H1 (cell line): ENCODE measurements at regions not wholly inside any gene's neighbourhood (a gene's known extent, or its start where the extent isn't known, plus 50 kb on each side); places are given as distances from the start of the nearest gene placed in this dataset.

Source experiments
- CTCF ChIA-PET: fragments of 300-600 bp; sonication (Branson Sonifier 250); formaldehyde crosslinking; loops from one replicate; lab custom pipeline; 2021; ENCODE audit not compliant: partially characterized antibody; lab: Charles Lee
- POLR2A ChIA-PET: fragments of 300-600 bp; sonication (Branson Sonifier 250); formaldehyde crosslinking; loops from one replicate; lab custom pipeline; 2021; ENCODE audit warnings: inconsistent platforms; ENCODE audit not compliant: partially characterized antibody; lab: Charles Lee
- DNase-seq, 2 experiments: peaks; one replicate each; pipeline versions ENCODE4 v3.0.0 to v3.0.0-alpha.2; 2010 to 2022; ENCODE audit warnings: low spot score in 2 of 2, low read depth in 1 of 2, mixed read lengths in 1 of 2
- FAIRE-seq: peaks from 2 replicates; lab custom pipeline; 2011; peaks lifted over from hg19 to GRCh38; lab: Jason Lieb, UNC
- H2AFZ ChIP-seq: 2 replicates; pipeline ENCODE4 v1.8.1; 2012; ENCODE audit warnings: low read length, inconsistent platforms
- H2AK5ac ChIP-seq: 2 replicates; pipeline ENCODE4 v1.6.1; 2013; ENCODE audit warnings: low read depth, low read length
- H2BK120ac ChIP-seq: replicated peaks from 2 replicates; pipeline ENCODE3; 2013; ENCODE audit warnings: low read depth, low read length, inconsistent platforms
- H2BK12ac ChIP-seq: 2 replicates; pipeline ENCODE4 v1.6.1; 2013; ENCODE audit warnings: low read depth, low read length
- H2BK15ac ChIP-seq: 2 replicates; pipeline ENCODE4 v1.6.1; 2013; ENCODE audit warnings: low read length
- H2BK20ac ChIP-seq: 2 replicates; pipeline ENCODE4 v1.6.1; 2013; ENCODE audit warnings: low read length
- H2BK5ac ChIP-seq: 2 replicates; pipeline ENCODE4 v1.6.1; 2013; ENCODE audit warnings: low read depth, low read length
- H3K14ac ChIP-seq: 2 replicates; pipeline ENCODE4 v1.6.1; 2013; ENCODE audit warnings: inconsistent platforms; ENCODE audit not compliant: insufficient read length
- H3K18ac ChIP-seq: 2 replicates; pipeline ENCODE4 v1.6.1; 2013; ENCODE audit warnings: low read length; ENCODE audit errors: extremely low read depth
- H3K23ac ChIP-seq: 2 replicates; pipeline ENCODE4 v1.6.1; 2013; ENCODE audit warnings: inconsistent platforms; ENCODE audit not compliant: insufficient read length
- H3K23me2 ChIP-seq: 2 replicates; pipeline ENCODE4 v1.6.1; 2013; ENCODE audit warnings: low read depth, low read length
- H3K27ac ChIP-seq: 2 replicates; pipeline ENCODE4 v1.6.1; 2011; ENCODE audit warnings: low read depth, low read length, inconsistent platforms
- H3K27me3 ChIP-seq, 4 experiments: replicated peaks in 1 of 4; 1 replicate in 1 of 4; 2 replicates in 3 of 4; pipeline versions ENCODE4 v1.6.1 to v1.8.1; 2011 to 2013; ENCODE audit warnings: low read length in 3 of 4, mild to moderate bottlenecking in 3 of 4, inconsistent platforms in 2 of 4, mixed read lengths in 2 of 4, moderate library complexity in 1 of 4; ENCODE audit not compliant: control insufficient read depth in 3 of 4, insufficient read depth in 3 of 4; ENCODE audit errors: extremely low read depth in 1 of 4
- H3K36me3 ChIP-seq, 4 experiments: 2 replicates each; pipeline versions ENCODE4 v1.6.1 to v1.8.1; 2011 to 2013; ENCODE audit warnings: mild to moderate bottlenecking in 4 of 4, low read length in 3 of 4, moderate library complexity in 2 of 4, control low read depth in 1 of 4, inconsistent platforms in 1 of 4; ENCODE audit not compliant: insufficient read depth in 4 of 4, control insufficient read depth in 2 of 4
- H3K4ac ChIP-seq: replicated peaks from 2 replicates; pipeline ENCODE3; 2013; ENCODE audit warnings: low read length, low read depth, mixed read lengths, inconsistent platforms; ENCODE audit not compliant: insufficient read length
- H3K4me1 ChIP-seq, 4 experiments: replicated peaks in 1 of 4; 1 replicate in 1 of 4; 2 replicates in 3 of 4; pipeline versions ENCODE4 v1.6.1 to v1.8.1; 2011 to 2013; ENCODE audit warnings: low read length in 3 of 4, inconsistent platforms in 2 of 4, mixed read lengths in 1 of 4; ENCODE audit not compliant: insufficient read depth in 4 of 4, control insufficient read depth in 3 of 4
- H3K4me2 ChIP-seq, 2 experiments: 2 replicates each; pipeline versions ENCODE4 v1.6.1 to v1.8.1; 2011 to 2013; ENCODE audit warnings: low read depth in 2 of 2, low read length in 2 of 2, control low read depth in 1 of 2, inconsistent platforms in 1 of 2, mild to moderate bottlenecking in 1 of 2; ENCODE audit not compliant: insufficient read depth in 1 of 2
- H3K4me3 ChIP-seq, 4 experiments: fragments of 200-600, 300-600 bp in 1 of 4; sonication (generic), shearing (Covaris generic), sonication (Bioruptor Twin) in 1 of 4; 2 replicates each; pipeline versions ENCODE4 v1.5.1 to v1.8.1; 2011 to 2016; ENCODE audit warnings: low read length in 4 of 4, low read depth in 3 of 4, control low read depth in 2 of 4, inconsistent platforms in 2 of 4, mild to moderate bottlenecking in 2 of 4, mixed read lengths in 1 of 4, moderate library complexity in 1 of 4; ENCODE audit not compliant: insufficient read depth in 2 of 4; ENCODE audit errors: extremely low read depth in 1 of 4
- H3K56ac ChIP-seq: replicated peaks from 2 replicates; pipeline ENCODE3; 2013; ENCODE audit warnings: low read depth, mild to moderate bottlenecking, mixed read lengths, low read length, inconsistent platforms; ENCODE audit not compliant: insufficient read length
- H3K79me1 ChIP-seq: 2 replicates; pipeline ENCODE4 v1.6.1; 2013; ENCODE audit warnings: low read depth, low read length, control low read depth
- H3K79me2 ChIP-seq, 2 experiments: 2 replicates each; pipeline versions ENCODE4 v1.6.1 to v1.8.1; 2012 to 2013; ENCODE audit warnings: low read length in 2 of 2, mild to moderate bottlenecking in 2 of 2, inconsistent platforms in 1 of 2; ENCODE audit not compliant: insufficient read depth in 2 of 2, control insufficient read depth in 1 of 2
- H3K9ac ChIP-seq, 4 experiments: replicated peaks in 1 of 4; 1 replicate in 1 of 4; 2 replicates in 3 of 4; pipeline versions ENCODE4 v1.6.1 to v1.8.1; 2011 to 2013; ENCODE audit warnings: low read depth in 3 of 4, low read length in 3 of 4, control low read depth in 2 of 4, mild to moderate bottlenecking in 2 of 4, moderate library complexity in 2 of 4, inconsistent platforms in 1 of 4; ENCODE audit errors: extremely low read depth in 1 of 4
- H3K9me3 ChIP-seq, 2 experiments: 2 replicates each; pipeline versions ENCODE4 v1.6.1 to v1.8.1; 2012 to 2013; ENCODE audit warnings: mild to moderate bottlenecking in 2 of 2, moderate library complexity in 2 of 2, control low read depth in 1 of 2, inconsistent platforms in 1 of 2, low read depth in 1 of 2, low read length in 1 of 2, mixed read lengths in 1 of 2; ENCODE audit not compliant: insufficient read depth in 2 of 2
- H4K20me1 ChIP-seq, 2 experiments: replicated peaks in 1 of 2; 2 replicates each; pipeline versions ENCODE3 to v1.8.1; 2011 to 2013; ENCODE audit warnings: inconsistent platforms in 2 of 2, low read length in 2 of 2, mild to moderate bottlenecking in 1 of 2; ENCODE audit not compliant: insufficient read depth in 2 of 2, control insufficient read depth in 1 of 2
- H4K5ac ChIP-seq: 2 replicates; pipeline ENCODE4 v1.6.1; 2013; ENCODE audit warnings: low read length, low read depth, mixed read lengths, inconsistent platforms; ENCODE audit not compliant: insufficient read length
- H4K8ac ChIP-seq: 2 replicates; pipeline ENCODE4 v1.8.0; 2013; ENCODE audit warnings: mild to moderate bottlenecking, moderate library complexity, low read length, inconsistent platforms; ENCODE audit not compliant: insufficient read depth; ENCODE audit errors: extremely low read depth
- H4K91ac ChIP-seq: replicated peaks from 2 replicates; pipeline ENCODE3; 2013; ENCODE audit warnings: low read length, mixed read lengths, inconsistent platforms; ENCODE audit not compliant: insufficient read length
- ATF2 ChIP-seq: IDR thresholded peaks from 2 replicates; pipeline ENCODE4 v1.6.1; 2012; ENCODE audit warnings: low read length, inconsistent platforms
- ATF3 ChIP-seq: IDR thresholded peaks from 2 replicates; pipeline ENCODE4 v1.6.1; 2011; ENCODE audit warnings: low read depth, mild to moderate bottlenecking, low read length; ENCODE audit not compliant: insufficient read depth
- BACH1 ChIP-seq: IDR thresholded peaks from 2 replicates; pipeline ENCODE4 v1.6.1; 2012; ENCODE audit warnings: low read length, improper control_type of control experiment
- CBX8 ChIP-seq: fragments of 300-800, 300-1000 bp; sonication (generic); IDR thresholded peaks from 2 replicates; pipeline ENCODE4 v1.7.1; 2016; ENCODE audit warnings: low read depth, low read length, borderline replicate concordance
- EGR1 ChIP-seq: IDR thresholded peaks from 2 replicates; pipeline ENCODE4 v1.6.1; 2011; ENCODE audit warnings: low read depth, low read length, borderline replicate concordance
- FOSL1 ChIP-seq: IDR thresholded peaks from 2 replicates; pipeline ENCODE4 v1.6.1; 2011; ENCODE audit warnings: mild to moderate bottlenecking, low read depth, low read length, moderate library complexity; ENCODE audit not compliant: insufficient read depth
- GABPA ChIP-seq: IDR thresholded peaks from 2 replicates; pipeline ENCODE4 v1.6.1; 2011; ENCODE audit warnings: mild to moderate bottlenecking, low read length, moderate library complexity, borderline replicate concordance; ENCODE audit not compliant: insufficient read depth
- GTF2F1 ChIP-seq: IDR thresholded peaks from 2 replicates; pipeline ENCODE4 v1.6.1; 2012; ENCODE audit warnings: low read depth, low read length, improper control_type of control experiment, borderline replicate concordance
- KDM5A ChIP-seq: fragments of 200-600 bp; IDR thresholded peaks from 2 replicates; pipeline ENCODE4 v1.7.1; 2012; ENCODE audit warnings: mild to moderate bottlenecking, low read length, inconsistent platforms, mixed read lengths
- POLR2A ChIP-seq, 2 experiments: IDR thresholded peaks; 1 replicate in 1 of 2; 2 replicates in 1 of 2; pipeline ENCODE4 v1.6.1; 2011; ENCODE audit warnings: low read depth in 2 of 2, low read length in 2 of 2, mild to moderate bottlenecking in 2 of 2; ENCODE audit errors: control extremely low read depth in 1 of 2
- POU5F1 ChIP-seq: IDR thresholded peaks from 2 replicates; pipeline ENCODE4 v1.6.1; 2011; ENCODE audit warnings: low read depth, mild to moderate bottlenecking, low read length, moderate library complexity
- SRF ChIP-seq: IDR thresholded peaks from 2 replicates; pipeline ENCODE4 v1.6.1; 2011; ENCODE audit warnings: mild to moderate bottlenecking, low read depth, low read length, moderate library complexity
- TBP ChIP-seq: IDR thresholded peaks from 2 replicates; pipeline ENCODE4 v1.6.1; 2011; ENCODE audit warnings: low read depth, low read length, improper control_type of control experiment
- WGBS, 2 experiments: shearing (Covaris generic) in 1 of 2; methylation state at CpG; one replicate each; pipeline versions ENCODE4 v1.1.6 to v1.1.7; 2013 to 2015; ENCODE audit warnings: low lambda C conversion rate in 2 of 2, mixed read lengths in 2 of 2, inconsistent platforms in 1 of 2, low coverage in 1 of 2, missing lambda C conversion rate in 1 of 2; ENCODE audit not compliant: insufficient replicate concordance in 2 of 2, insufficient coverage in 1 of 2, insufficient read length in 1 of 2; ENCODE audit errors: extremely low coverage in 1 of 2, missing lambda C conversion rate in 1 of 2; 5-methylcytosine and 5-hydroxymethylcytosine counted together

DNA sequence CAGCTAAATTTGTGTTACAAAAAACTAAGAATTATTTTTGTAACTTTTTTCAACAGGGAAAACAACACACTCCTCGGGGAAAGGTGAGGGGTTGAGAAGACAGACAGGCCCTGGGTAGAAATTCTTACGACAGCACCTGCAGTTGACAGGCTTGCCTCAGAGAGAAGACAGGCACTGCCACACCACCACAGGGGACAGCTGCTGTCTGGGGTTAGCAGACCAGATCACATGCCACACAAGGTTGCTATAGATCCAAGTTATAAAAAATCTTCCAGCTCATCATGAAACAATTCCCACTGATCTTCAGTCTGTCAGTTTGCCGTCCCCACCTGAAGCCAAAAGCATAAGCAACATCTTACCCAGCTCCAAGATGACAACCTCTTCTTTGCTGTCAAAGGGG is 143.2 kb upstream of the ZCCHC13 start:
- H3K23ac ChIP-seq: no peak overlapping the region
- H3K27ac ChIP-seq: no peak overlapping the region
- TF ChIP-seq GTF2F1 (no peak), BACH1 (no peak), POLR2A (IDR thresholded peaks at IDR 0.05; ENCODE audit: control extremely low read depth in 1 of 2, low read depth in 2 of 2, low read length in 2 of 2) (no peak), KDM5A (no peak), FOSL1 (no peak), ATF3 (no peak), SRF (no peak), EGR1 (no peak), GABPA (no peak), ATF2 (no peak), POU5F1 (no peak), TBP (no peak), CBX8 (no peak)
- H2BK120ac ChIP-seq: no peak overlapping the region
- no peaks in the 10 kb centered on the region for H3K4me1 ChIP-seq
- H3K23me2 ChIP-seq: no peaks in the 10 kb centered on the region
- no peaks in the 10 kb centered on the region for H3K79me1 ChIP-seq
- FAIRE-seq (no peak), DNase-seq (no peak)
- no peak overlapping the region for H2AK5ac ChIP-seq
- CTCF ChIA-PET: no interaction called here
- no peak overlapping the region for H2BK20ac ChIP-seq
- no peak overlapping the region for H4K91ac ChIP-seq
- H3K9ac ChIP-seq: no peak overlapping the region
- H3K36me3 ChIP-seq: no peaks in the 10 kb centered on the region
- H4K20me1 ChIP-seq: no peaks in the 10 kb centered on the region
- H3K18ac ChIP-seq: no peak overlapping the region
- no peak overlapping the region for H3K4me3 ChIP-seq
- no peak overlapping the region for H2BK15ac ChIP-seq
- no peak overlapping the region for H4K5ac ChIP-seq
- no peaks in the 10 kb centered on the region for H3K79me2 ChIP-seq
- POLR2A ChIA-PET: no interaction called here
- WGBS, 2 experiments: 87% methylated on average over 3 of the region's 3 CpGs; no CpG with 5 or more reads in 1 of the 2 experiments
- peaks cover 0 to under 1% of the 10 kb centered on the region in 2 experiments; a peak in 1 of 4 replicates for H3K9me3 ChIP-seq
- no peak overlapping the region for H2BK12ac ChIP-seq
- no peak overlapping the region for H2AFZ ChIP-seq
- H3K4ac ChIP-seq: no peak overlapping the region
- no peak overlapping the region for H3K56ac ChIP-seq
- no peak overlapping the region for H3K14ac ChIP-seq
- no peak overlapping the region for H4K8ac ChIP-seq
- no peaks in the 10 kb centered on the region for H3K27me3 ChIP-seq
- no peak overlapping the region for H2BK5ac ChIP-seq
- H3K4me2 ChIP-seq: no peak overlapping the region
